GM12878 (cell line): ENCODE measurements at regions not wholly inside any gene's neighbourhood (a gene's known extent, or its start where the extent isn't known, plus 50 kb on each side); places are given as distances from the start of the nearest gene placed in this dataset.

Experiments used
- ATAC-seq: fragments of 200-7000 bp; cut with Tn5 transposase; 3 replicates; pipeline ENCODE4 v1.9.1; 2020; ENCODE audit warnings: mild to moderate bottlenecking, moderate library complexity
- BruUV-seq: library from RNA; stranded (reverse); fragments of 400-500 nt; replicated peaks from 2 replicates; lab custom pipeline; 2021; lab: Mats Ljungman, UMichigan
- CTCF ChIA-PET: fragments of 300-600 bp; sonication (Branson Sonifier 250); formaldehyde crosslinking; extraction: SDS; loops from one replicate; lab custom pipeline; 2021; ENCODE audit warnings: inconsistent platforms; lab: Yijun Ruan, JAX
- POLR2A ChIA-PET: fragments of 350-600 bp; formaldehyde crosslinking; extraction: SDS; loops from one replicate; lab custom pipeline; 2021; ENCODE audit warnings: inconsistent platforms; lab: Charles Lee
- RAD21 ChIA-PET: fragments of 300-600 bp; sonication (Branson Sonifier 250); formaldehyde crosslinking; loops from one replicate; lab custom pipeline; 2023; ENCODE audit warnings: antibody characterized with exemption; ENCODE audit not compliant: unreplicated experiment; lab: Charles Lee
- SMC1A ChIA-PET: fragments of 300-600 bp; sonication (Branson Sonifier 250); formaldehyde crosslinking; loops from one replicate; lab custom pipeline; 2023; ENCODE audit not compliant: unreplicated experiment, uncharacterized antibody; lab: Charles Lee
- DNase-seq: peaks from one replicate; pipeline ENCODE4 v3.0.0-alpha.2; 2011; ENCODE audit warnings: low read depth, low spot score
- FAIRE-seq: peaks from 3 replicates; lab custom pipeline; 2011; peaks lifted over from hg19 to GRCh38; lab: Jason Lieb, UNC
- H2AFZ ChIP-seq: 2 replicates; pipeline ENCODE4 v1.6.0; 2011; ENCODE audit warnings: low read depth, low read length, control low read depth; ENCODE audit not compliant: control insufficient read depth
- H3K27ac ChIP-seq: 2 replicates; pipeline ENCODE4 v1.5.1; 2011; ENCODE audit warnings: control low read depth; ENCODE audit not compliant: control insufficient read depth, insufficient read depth
- H3K27me3 ChIP-seq, 2 experiments: replicated peaks in 1 of 2; 2 replicates each; pipeline versions ENCODE4 v1.6.0 to v1.6.1; 2011; ENCODE audit warnings: low read length in 1 of 2; ENCODE audit not compliant: control insufficient read depth in 2 of 2, insufficient read depth in 2 of 2
- H3K36me3 ChIP-seq, 2 experiments: 2 replicates each; pipeline ENCODE4 v1.5.1; 2011; ENCODE audit warnings: low read length in 1 of 2; ENCODE audit not compliant: control insufficient read depth in 2 of 2, insufficient read depth in 2 of 2
- H3K4me1 ChIP-seq: 2 replicates; pipeline ENCODE4 v1.6.1; 2011; ENCODE audit warnings: mild to moderate bottlenecking, low read length, moderate library complexity, mixed read lengths; ENCODE audit not compliant: control insufficient read depth, insufficient read depth
- H3K4me2 ChIP-seq: 2 replicates; pipeline ENCODE4 v1.6.0; 2011; ENCODE audit warnings: control low read depth; ENCODE audit not compliant: control insufficient read depth, insufficient read depth
- H3K4me3 ChIP-seq: fragments of 200-600 bp; sonication (generic); 2 replicates; pipeline ENCODE4 v1.5.1; 2016
- H3K79me2 ChIP-seq: 2 replicates; pipeline ENCODE4 v1.6.0; 2011; ENCODE audit warnings: low read length; ENCODE audit not compliant: control insufficient read depth, insufficient read depth
- H3K9ac ChIP-seq: 2 replicates; pipeline ENCODE4 v1.8.0; 2011; ENCODE audit warnings: low read length, control low read depth, mixed read lengths; ENCODE audit not compliant: control insufficient read depth, insufficient read depth
- H3K9me3 ChIP-seq: replicated peaks from 3 replicates; pipeline ENCODE4 v1.5.1; 2011; ENCODE audit warnings: mild to moderate bottlenecking, low read length; ENCODE audit not compliant: control insufficient read depth, insufficient read depth
- H4K20me1 ChIP-seq: 2 replicates; pipeline ENCODE4 v1.6.0; 2011; ENCODE audit not compliant: control insufficient read depth, insufficient read depth
- ASH2L ChIP-seq: fragments of 300-600, 200-600 bp; sonication (generic); IDR thresholded peaks from 2 replicates; pipeline ENCODE4 v1.6.1; 2017; ENCODE audit warnings: low read depth, mild to moderate bottlenecking, borderline replicate concordance
- E2F4 ChIP-seq: IDR thresholded peaks from 2 replicates; pipeline ENCODE4 v1.6.1; 2012; ENCODE audit warnings: low read depth, low read length, improper control_type of control experiment
- NFYB ChIP-seq: IDR thresholded peaks from 2 replicates; pipeline ENCODE4 v1.6.1; 2011; ENCODE audit warnings: low read depth, mild to moderate bottlenecking, low read length, improper control_type of control experiment, moderate library complexity; ENCODE audit not compliant: insufficient read depth
- PBX3 ChIP-seq: IDR thresholded peaks from 2 replicates; pipeline ENCODE4 v1.6.1; 2011; ENCODE audit warnings: mild to moderate bottlenecking, low read depth, low read length, moderate library complexity; ENCODE audit not compliant: insufficient replicate concordance
- SMAD1 ChIP-seq: fragments of 450-650 bp; IDR thresholded peaks from 2 replicates; pipeline ENCODE4 v1.6.1; 2018; ENCODE audit warnings: mild to moderate bottlenecking, low read depth; ENCODE audit not compliant: partially characterized antibody
- YY1 ChIP-seq: IDR thresholded peaks from 2 replicates; pipeline ENCODE4 v1.6.1; 2011; ENCODE audit warnings: low read depth, mild to moderate bottlenecking, low read length
- ZNF24 ChIP-seq: fragments of 450-650 bp; IDR thresholded peaks from 2 replicates; pipeline ENCODE4 v1.6.1; 2017; ENCODE audit warnings: antibody characterized with exemption, mild to moderate bottlenecking
- ZNF274 ChIP-seq: IDR thresholded peaks from one replicate; pipeline ENCODE4 v1.8.0; 2011; ENCODE audit not compliant: insufficient read length, insufficient read depth
- WGBS: methylation state at CpG from one replicate; pipeline ENCODE4 v1.1.6; 2016; ENCODE audit warnings: low lambda C conversion rate; ENCODE audit not compliant: insufficient replicate concordance, insufficient coverage; ENCODE audit errors: missing lambda C conversion rate; 5-methylcytosine and 5-hydroxymethylcytosine counted together
- in situ Hi-C: fragments of 300-500 bp; cut with MboI; formaldehyde crosslinking; loops from 9 replicates; pipeline ENCODE4 v1.14.3; 2018; ENCODE audit warnings: mixed read lengths
- intact Hi-C: fragments of 100-400 bp; cut with micrococcal nuclease; formaldehyde crosslinking; loops from one replicate; pipeline ENCODE4 v1.14.2; 2022; ENCODE audit not compliant: unreplicated experiment
- TF ChIP-seq, protein P1 (sequence below): fragments of 450-650 bp; IDR thresholded peaks from 2 replicates; pipeline ENCODE4 v1.6.1; 2017; ENCODE audit warnings: mild to moderate bottlenecking, moderate library complexity

DNA sequence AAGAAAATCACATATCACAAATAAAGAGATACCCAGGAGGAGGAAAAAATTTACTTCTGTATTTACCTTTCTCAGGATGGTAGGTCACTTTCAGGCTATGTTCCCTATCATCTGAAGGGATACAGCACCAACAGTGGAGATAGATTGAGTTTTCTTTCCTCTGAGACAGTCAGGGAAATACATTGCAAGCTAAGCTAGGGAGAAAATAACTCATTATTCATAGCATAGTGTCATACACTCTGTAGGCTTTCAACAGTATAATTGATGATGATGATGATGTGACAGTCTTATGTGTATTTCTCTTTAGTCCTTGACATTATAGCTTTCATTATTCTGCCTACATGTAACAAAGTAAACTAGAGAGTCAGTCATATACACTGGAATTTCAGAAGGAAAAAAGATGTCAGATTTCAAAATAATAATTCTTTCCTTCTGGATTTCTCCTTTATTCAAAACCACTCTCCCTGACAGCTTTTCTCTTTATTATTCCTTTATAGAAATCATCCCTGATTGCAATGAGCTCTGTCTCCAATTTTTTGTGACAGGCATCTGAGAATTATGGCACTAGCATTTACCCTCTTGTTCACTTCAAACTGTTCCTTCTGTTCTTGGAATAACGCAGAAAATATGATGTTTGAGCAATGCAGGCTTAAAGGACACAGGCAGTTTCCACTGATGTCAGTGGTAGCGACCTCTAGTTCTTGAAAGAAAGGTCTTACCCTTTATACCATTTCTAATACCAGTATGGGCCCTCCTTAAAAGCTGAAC is 169.1 kb upstream of the EPHA5 start:
- CTCF ChIA-PET, result no interaction called here
- H3K9ac ChIP-seq, result no peak overlapping the region
- WGBS, result 0% methylated on average over 2 of the region's 2 CpGs
- no peak for TF ChIP-seq NFYB
- TF ChIP-seq SMAD1, result no peak
- TF ChIP-seq YY1, result no peak
- TF ChIP-seq PBX3, result no peak
- TF ChIP-seq E2F4, result no peak
- TF ChIP-seq ZNF274, result no peak
- TF ChIP-seq ZNF24, result no peak
- TF ChIP-seq ASH2L, result no peak
- TF ChIP-seq, protein P1, sequence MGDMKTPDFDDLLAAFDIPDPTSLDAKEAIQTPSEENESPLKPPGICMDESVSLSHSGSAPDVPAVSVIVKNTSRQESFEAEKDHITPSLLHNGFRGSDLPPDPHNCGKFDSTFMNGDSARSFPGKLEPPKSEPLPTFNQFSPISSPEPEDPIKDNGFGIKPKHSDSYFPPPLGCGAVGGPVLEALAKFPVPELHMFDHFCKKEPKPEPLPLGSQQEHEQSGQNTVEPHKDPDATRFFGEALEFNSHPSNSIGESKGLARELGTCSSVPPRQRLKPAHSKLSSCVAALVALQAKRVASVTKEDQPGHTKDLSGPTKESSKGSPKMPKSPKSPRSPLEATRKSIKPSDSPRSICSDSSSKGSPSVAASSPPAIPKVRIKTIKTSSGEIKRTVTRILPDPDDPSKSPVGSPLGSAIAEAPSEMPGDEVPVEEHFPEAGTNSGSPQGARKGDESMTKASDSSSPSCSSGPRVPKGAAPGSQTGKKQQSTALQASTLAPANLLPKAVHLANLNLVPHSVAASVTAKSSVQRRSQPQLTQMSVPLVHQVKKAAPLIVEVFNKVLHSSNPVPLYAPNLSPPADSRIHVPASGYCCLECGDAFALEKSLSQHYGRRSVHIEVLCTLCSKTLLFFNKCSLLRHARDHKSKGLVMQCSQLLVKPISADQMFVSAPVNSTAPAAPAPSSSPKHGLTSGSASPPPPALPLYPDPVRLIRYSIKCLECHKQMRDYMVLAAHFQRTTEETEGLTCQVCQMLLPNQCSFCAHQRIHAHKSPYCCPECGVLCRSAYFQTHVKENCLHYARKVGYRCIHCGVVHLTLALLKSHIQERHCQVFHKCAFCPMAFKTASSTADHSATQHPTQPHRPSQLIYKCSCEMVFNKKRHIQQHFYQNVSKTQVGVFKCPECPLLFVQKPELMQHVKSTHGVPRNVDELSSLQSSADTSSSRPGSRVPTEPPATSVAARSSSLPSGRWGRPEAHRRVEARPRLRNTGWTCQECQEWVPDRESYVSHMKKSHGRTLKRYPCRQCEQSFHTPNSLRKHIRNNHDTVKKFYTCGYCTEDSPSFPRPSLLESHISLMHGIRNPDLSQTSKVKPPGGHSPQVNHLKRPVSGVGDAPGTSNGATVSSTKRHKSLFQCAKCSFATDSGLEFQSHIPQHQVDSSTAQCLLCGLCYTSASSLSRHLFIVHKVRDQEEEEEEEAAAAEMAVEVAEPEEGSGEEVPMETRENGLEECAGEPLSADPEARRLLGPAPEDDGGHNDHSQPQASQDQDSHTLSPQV, result no peak
- TF ChIP-seq, all 136 proteins: peak for 0
- no TSS peak for BruUV-seq
- ChIA-PET RAD21 (no interaction called here), POLR2A (no interaction called here), SMC1A (no interaction called here)
- DNase-seq (no peak), ATAC-seq (no peak), FAIRE-seq (no peak)
- no peaks in the 10 kb centered on the region for H3K27me3 ChIP-seq
- no peaks in the 10 kb centered on the region for H3K36me3 ChIP-seq
- no peaks in the 10 kb centered on the region for H3K79me2 ChIP-seq
- in situ Hi-C loops, result no loop called here
- H3K4me1 ChIP-seq, result no peaks in the 10 kb centered on the region
- H3K4me3 ChIP-seq, result no peak overlapping the region
- intact Hi-C loops, result no loop called here
- no peak overlapping the region for H3K27ac ChIP-seq
- H3K4me2 ChIP-seq, result no peak overlapping the region
- H2AFZ ChIP-seq, result no peak overlapping the region
- H3K9me3 ChIP-seq, result no peaks in the 10 kb centered on the region
- H4K20me1 ChIP-seq, result no peaks in the 10 kb centered on the region
